CD4-positive, alpha-beta T cell treated with Interleukin-17A for 1 hour (primary cell): ENCODE measurements at regions not wholly inside any gene's neighbourhood (a gene's known extent, or its start where the extent isn't known, plus 50 kb on each side); places are given as distances from the start of the nearest gene placed in this dataset.

Experiments used
- DNase-seq: peaks from one replicate; pipeline ENCODE4 v3.0.0-alpha.2; 2020

- no peak for DNase-seq
Measured at GRCh38 chr3:72423643-72424042, 424.6 kb downstream of the SHQ1 start.

- DNase-seq: no peak
Measured at GRCh38 chr3:72421786-72422185, 426.5 kb downstream of the SHQ1 start.

DNA sequence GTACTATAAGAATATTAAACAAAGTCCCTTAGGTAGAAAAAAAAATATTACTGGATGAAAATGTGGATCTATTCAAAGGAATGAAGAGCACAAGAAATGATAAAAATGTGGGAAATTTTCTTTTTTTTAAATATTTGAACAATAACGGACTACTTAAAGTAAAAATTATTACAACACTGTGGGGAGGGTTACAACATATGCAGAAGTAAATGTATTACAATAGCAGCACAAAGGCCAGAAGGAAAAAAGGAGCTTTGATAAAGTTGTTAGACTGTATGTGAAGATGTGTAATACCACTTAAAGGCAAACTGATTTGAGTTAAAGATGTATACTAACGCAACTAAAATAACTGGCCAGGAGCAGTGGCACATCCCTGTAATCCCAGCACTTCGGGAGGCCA is 427.1 kb downstream of the SHQ1 start:
- no peak for DNase-seq

DNA sequence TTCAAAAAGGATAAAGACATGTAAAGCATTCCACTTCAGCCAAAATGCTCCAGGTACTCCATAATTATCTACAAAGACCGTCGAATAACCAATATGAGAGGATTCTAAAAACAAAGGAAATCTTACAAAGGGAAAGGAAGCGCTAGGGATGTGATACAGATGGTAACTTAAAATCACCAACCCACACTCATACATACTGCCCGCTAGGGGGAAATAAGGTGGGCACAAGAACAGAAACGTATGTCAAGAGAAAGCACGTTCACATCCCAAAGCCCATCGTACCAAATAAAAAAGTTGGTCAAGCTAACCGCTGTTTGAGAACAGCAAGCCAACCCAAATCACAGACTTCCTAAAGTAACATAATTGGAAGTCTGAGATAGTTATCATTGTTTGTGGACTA is 429.4 kb downstream of the SHQ1 start:
- DNase-seq: no peak

- DNase-seq: no peak
Measured at GRCh38 chr3:72418244-72418643, 430.0 kb downstream of the SHQ1 start.

DNA sequence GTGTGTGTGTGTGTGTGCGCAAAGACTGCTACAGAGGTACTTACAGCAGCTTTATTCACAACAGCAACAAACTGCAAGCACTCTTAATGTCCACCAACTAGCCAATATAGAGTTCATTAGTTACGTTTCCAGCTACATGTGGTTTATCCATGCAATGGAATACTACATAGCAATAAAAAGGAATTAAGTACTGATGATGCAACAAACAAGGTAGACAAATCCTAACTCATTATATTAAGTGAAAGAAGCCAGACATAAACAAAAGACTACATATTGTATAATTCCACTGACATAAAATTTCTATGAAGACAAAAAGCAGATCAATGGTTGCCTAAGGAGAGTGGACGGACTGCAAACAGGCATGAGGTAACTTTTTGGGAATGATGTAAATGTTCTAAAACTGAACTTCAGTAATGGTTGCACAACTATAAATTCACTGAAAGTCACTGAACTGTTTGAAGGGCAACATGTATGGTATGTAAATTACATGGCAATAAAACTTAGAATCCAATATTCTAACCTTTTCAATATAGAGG is 433.7 kb downstream of the SHQ1 start:
- DNase-seq: no peak

DNA sequence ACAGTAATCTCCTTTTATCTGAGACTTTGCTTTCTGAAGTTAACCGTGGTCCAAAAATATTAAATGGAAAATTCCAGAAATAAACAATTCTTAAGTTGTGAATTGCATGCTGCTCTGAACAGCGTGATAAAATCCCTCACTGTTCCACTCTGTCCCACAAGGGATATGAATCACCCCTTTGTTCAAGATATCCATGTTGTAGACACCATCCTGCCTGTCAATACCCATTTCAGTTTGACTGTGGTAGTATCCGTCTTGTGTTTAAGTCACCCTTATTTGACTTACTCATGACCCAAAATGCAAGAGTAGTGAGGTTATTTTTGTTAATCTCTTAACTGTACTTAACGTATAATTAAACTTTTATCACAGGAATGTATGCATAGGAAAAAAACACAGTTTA is 435.0 kb downstream of the SHQ1 start:
- no peak for DNase-seq

- no peak for DNase-seq
Measured at GRCh38 chr3:72412340-72412956, 435.8 kb downstream of the SHQ1 start.

DNA sequence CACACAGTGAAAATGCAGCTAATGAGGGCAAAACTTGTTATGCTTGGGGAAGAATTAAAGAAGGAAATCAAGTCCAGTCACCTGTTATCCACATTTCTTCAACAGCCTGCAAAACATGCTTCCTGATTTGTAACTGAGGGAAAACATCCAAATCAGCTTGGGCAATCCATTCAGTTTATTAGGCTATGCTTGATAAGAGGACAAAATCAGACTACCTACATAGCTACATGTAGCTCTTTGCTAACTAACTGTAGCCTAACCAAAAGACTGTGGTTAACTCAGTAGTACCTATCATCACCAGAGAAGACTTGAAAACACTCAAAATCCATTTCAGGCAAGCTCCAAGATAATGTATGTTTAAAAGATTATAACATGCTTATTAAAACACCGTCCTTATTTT is 436.4 kb downstream of the SHQ1 start:
- DNase-seq: no peak

GRCh38 chr3:72411126-72411525 is 437.1 kb downstream of the SHQ1 start:
- DNase-seq: no peak

DNA sequence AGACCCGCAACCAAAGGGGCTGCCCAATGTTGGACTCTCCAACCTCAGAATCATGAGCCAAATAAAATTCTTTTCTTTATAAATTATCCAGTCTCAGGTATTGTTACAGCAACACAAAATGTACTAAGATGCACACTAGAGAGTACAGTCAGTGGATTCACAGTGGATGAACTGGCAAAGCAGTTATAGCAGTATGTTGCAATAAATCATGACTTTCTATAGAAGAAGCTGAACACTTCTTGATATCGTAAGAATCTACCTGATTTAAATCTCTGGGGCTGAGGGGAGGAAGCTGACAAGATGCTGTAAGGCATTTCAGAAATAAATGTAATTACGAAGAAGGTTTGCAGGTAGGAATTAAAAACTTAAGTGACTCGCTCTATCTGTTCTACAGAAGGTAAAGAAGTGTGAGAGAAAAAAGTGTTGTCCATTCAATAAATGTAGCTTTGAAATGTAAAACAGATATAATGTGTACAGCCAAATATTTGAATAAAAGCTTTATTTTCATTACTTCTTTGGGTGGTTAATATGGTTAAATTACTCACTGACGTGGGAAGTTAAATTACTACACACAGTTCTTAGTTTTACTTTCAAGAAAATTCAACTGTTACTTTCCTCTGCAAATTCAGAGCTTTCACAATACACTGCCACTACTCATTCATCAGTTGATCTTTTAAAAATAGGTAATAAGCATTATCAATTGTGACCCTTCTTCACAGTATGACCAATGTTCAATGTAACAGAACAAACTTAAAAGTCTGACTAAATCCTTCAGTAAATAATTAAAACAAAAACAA is 439.1 kb downstream of the SHQ1 start:
- no peak for DNase-seq

DNA sequence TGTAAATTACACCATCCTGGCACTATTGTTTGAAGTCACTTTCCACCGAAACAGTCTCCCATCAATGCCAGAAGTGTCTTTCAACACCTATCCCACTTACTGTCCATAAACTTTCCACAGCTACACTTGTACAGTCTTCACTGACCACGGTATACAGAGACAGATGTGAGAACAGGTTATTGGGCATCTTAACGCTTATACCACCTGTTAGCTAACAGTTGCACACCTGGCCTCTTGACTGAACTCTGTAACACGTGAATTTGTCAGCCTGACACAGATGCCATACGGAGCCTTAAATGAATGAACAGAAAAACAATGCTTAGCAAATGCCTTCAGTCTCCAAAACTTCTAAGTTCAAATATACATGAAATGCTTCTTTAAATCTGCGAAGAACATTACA is 440.5 kb downstream of the SHQ1 start:
- no peak for DNase-seq

GRCh38 chr3:72405943-72406566 is 442.2 kb downstream of the SHQ1 start:
- no peak for DNase-seq

DNA sequence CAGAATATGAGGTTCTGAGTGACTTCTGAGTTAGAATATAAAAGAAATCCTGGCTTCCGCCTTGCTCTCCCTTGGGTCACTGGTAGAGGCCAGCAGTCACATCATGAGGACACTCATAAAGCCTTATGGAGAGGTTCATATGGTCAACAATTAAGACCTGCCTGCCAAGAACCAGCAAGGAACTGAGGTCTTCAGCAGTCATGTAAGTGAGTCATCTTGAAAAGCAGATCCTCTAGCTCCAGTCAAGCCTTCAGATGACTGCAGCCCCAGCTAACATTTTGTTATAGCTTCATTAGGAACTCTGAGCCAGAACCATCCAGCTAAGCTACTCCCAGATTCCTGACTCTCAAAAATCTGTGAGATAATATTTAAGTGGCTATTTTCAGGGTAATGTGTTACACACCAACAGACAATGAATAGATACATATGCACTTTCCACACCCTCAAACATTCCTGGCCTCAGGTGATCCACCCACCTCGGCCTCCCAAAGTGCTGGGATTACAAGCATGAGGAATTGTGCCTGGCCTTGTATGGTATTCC is 447.2 kb downstream of the SHQ1 start:
- DNase-seq: no peak

GRCh38 chr3:72398781-72399180 is 449.5 kb downstream of the SHQ1 start:
- no peak for DNase-seq

DNA sequence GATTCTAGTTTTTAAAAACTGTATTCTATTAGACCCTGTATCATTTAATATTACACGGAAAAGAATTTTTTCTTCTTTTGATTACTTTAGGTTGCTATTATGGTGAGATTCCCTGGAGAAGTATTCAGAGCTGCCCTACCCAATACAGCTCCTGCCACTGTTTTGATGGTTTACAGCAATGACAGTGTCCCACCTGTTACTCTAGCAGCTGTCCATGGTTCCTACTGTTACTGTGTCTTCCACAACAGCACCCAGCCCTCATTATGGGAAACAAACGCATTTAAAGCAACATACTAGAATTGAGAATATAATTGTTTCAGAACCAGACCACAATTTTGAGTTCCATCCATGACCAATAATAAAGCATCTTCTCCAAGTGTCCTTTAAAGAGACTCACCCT is 450.7 kb downstream of the SHQ1 start:
- DNase-seq: no peak

GRCh38 chr3:72396899-72397298 is 451.3 kb downstream of the SHQ1 start:
- no peak for DNase-seq

GRCh38 chr3:72395776-72396311 is 452.4 kb downstream of the SHQ1 start:
- no peak for DNase-seq

DNA sequence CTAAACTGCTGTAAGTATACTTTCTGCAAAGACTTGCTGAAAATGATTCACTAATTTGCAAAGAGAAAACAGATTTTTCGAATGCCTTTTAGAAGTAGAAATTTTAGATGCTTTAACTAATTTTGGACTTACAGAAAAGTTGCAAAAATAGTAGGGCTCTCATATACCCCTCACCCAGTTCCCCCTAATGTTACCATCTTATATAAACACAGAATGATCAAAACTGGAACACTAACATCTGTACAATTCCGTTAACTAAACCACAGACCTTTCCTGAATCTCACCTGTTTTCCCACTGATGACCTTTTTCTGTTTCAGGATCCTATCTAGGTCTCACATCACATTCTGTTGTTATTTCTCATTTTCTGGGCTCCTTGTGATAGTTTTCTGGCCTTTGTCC is 454.8 kb downstream of the SHQ1 start:
- no peak for DNase-seq

- DNase-seq: no peak
Measured at GRCh38 chr3:72391659-72392058, 456.6 kb downstream of the SHQ1 start.

DNA sequence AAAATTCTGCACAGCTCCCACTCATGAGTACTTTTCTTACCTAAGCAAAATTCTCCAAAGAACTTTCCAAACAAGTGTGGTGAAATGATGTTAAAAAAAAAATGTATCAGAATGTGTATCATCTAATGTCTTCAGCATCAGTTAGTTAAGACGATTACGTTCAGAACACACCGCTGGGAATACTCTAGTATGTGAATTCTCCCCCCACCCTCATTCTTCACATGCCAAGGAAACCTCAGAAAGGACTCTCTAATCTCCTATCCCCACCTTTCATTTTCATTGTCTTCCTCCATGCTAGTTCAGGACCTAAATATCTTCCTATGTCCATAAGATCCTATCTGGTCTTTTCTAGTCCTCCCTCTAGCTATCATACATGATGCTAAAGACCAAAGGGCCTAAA is 457.4 kb downstream of the SHQ1 start:
- DNase-seq: no peak

DNA sequence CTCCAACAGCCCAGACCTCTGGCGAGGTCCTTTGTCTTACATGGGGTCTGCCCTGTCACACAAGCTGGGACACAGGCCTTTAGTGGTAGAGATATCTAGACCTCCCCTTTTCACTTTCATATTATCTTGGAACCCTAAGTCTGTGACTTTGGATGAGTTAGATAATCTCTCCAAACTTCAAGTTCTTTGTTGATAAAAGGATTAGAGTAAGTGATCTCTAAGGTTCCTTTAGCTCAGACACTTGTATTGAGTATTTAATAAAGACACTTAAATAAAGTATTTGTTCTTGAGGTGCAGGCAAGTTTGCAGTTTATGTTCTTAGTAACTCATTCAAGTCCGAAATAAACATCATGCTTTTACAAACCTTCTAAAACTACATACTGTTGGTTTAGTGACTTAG is 459.6 kb downstream of the SHQ1 start:
- DNase-seq: no peak

DNA sequence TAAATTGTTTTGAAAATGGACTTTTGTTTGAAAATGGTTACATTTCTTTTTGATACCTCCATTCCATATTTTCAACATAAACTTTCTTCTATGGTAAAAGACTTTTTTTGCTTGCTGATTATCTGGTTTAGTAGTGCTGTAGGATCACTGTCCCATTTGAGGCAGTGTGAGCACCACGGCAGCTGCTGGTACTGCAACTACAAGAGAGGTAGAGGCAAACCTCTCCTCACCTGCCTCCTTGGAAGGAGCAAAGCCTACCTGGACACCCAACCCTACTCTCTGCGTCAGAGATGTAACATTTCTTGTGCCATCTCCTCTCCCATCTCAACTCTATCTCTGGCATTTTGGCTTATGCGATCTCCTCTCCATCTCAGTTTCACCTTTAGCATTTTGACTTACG is 460.1 kb downstream of the SHQ1 start:
- no peak for DNase-seq
